Trophoblast cell (in vitro differentiated cells and primary cell): ENCODE measurements at regions not wholly inside any gene's neighbourhood (a gene's known extent, or its start where the extent isn't known, plus 50 kb on each side); places are given as distances from the start of the nearest gene placed in this dataset.

Experiments used
- DNase-seq, 2 donors: peaks; one replicate each; pipeline ENCODE4 v3.0.0-alpha.2; 2016
- H2AFZ ChIP-seq: 2 replicates; pipeline ENCODE4 v1.6.1; 2013; ENCODE audit warnings: low read length, moderate library complexity, mild to moderate bottlenecking; ENCODE audit not compliant: insufficient read depth, poor library complexity
- H2AK5ac ChIP-seq: 2 replicates; pipeline ENCODE4 v1.6.1; 2013; ENCODE audit warnings: mild to moderate bottlenecking, low read length
- H2BK120ac ChIP-seq: 2 replicates; pipeline ENCODE4 v1.6.1; 2013; ENCODE audit warnings: low read length, mild to moderate bottlenecking, moderate library complexity; ENCODE audit not compliant: insufficient read depth, poor library complexity
- H2BK12ac ChIP-seq: 2 replicates; pipeline ENCODE4 v1.6.1; 2013; ENCODE audit warnings: mild to moderate bottlenecking, low read length, moderate library complexity
- H2BK5ac ChIP-seq: 2 replicates; pipeline ENCODE4 v1.6.1; 2013; ENCODE audit warnings: low read length, low read depth, moderate library complexity, mild to moderate bottlenecking; ENCODE audit not compliant: poor library complexity
- H3K14ac ChIP-seq: 2 replicates; pipeline ENCODE4 v1.6.1; 2013; ENCODE audit warnings: mild to moderate bottlenecking, low read length
- H3K18ac ChIP-seq: 2 replicates; pipeline ENCODE4 v1.6.1; 2013; ENCODE audit warnings: mild to moderate bottlenecking, low read length
- H3K23ac ChIP-seq: 2 replicates; pipeline ENCODE4 v1.6.1; 2013; ENCODE audit warnings: low read length
- H3K27ac ChIP-seq: 2 replicates; pipeline ENCODE4 v1.5.1; 2013; ENCODE audit warnings: low read depth, mild to moderate bottlenecking, inconsistent platforms, low read length, moderate library complexity
- H3K27me3 ChIP-seq: 2 replicates; pipeline ENCODE4 v1.6.1; 2013; ENCODE audit warnings: inconsistent platforms, mild to moderate bottlenecking, low read length, moderate library complexity; ENCODE audit not compliant: insufficient read depth
- H3K36me3 ChIP-seq, 2 experiments: 1 replicate in 1 of 2; 2 replicates in 1 of 2; pipeline ENCODE4 v1.6.1; 2013; ENCODE audit warnings: low read length in 2 of 2, mild to moderate bottlenecking in 2 of 2, moderate library complexity in 1 of 2; ENCODE audit not compliant: insufficient read depth in 2 of 2, control insufficient read depth in 1 of 2
- H3K4ac ChIP-seq: 2 replicates; pipeline ENCODE4 v1.6.1; 2013; ENCODE audit warnings: low read depth, mild to moderate bottlenecking, low read length, moderate library complexity
- H3K4me1 ChIP-seq, 2 experiments: 1 replicate in 1 of 2; 2 replicates in 1 of 2; pipeline ENCODE4 v1.6.1; 2013; ENCODE audit warnings: low read length in 2 of 2, mild to moderate bottlenecking in 2 of 2, moderate library complexity in 1 of 2; ENCODE audit not compliant: insufficient read depth in 2 of 2, control insufficient read depth in 1 of 2
- H3K4me2 ChIP-seq: 2 replicates; pipeline ENCODE4 v1.6.1; 2013; ENCODE audit warnings: inconsistent platforms, mild to moderate bottlenecking, low read length, moderate library complexity
- H3K4me3 ChIP-seq: 2 replicates; pipeline ENCODE4 v1.5.1; 2013; ENCODE audit warnings: mild to moderate bottlenecking, low read depth, low read length, inconsistent platforms
- H3K79me1 ChIP-seq: one replicate; pipeline ENCODE4 v1.6.1; 2013; ENCODE audit warnings: low read length
- H3K79me2 ChIP-seq: 2 replicates; pipeline ENCODE4 v1.6.1; 2013; ENCODE audit warnings: low read length, mild to moderate bottlenecking; ENCODE audit not compliant: control insufficient read depth, insufficient read depth, poor library complexity
- H3K9ac ChIP-seq: 2 replicates; pipeline ENCODE4 v1.6.1; 2013; ENCODE audit warnings: mild to moderate bottlenecking, low read length
- H3K9me3 ChIP-seq: 2 replicates; pipeline ENCODE4 v1.6.1; 2013; ENCODE audit warnings: low read depth, mild to moderate bottlenecking, control low read depth, inconsistent platforms, low read length; ENCODE audit not compliant: insufficient read depth
- H4K12ac ChIP-seq: 2 replicates; pipeline ENCODE4 v1.6.1; 2013; ENCODE audit warnings: low read depth, mild to moderate bottlenecking, low read length, moderate library complexity
- H4K8ac ChIP-seq: 2 replicates; pipeline ENCODE4 v1.6.1; 2013; ENCODE audit warnings: low read depth, mild to moderate bottlenecking, low read length, moderate library complexity
- H4K91ac ChIP-seq: one replicate; pipeline ENCODE4 v1.6.1; 2013; ENCODE audit warnings: low read depth, mild to moderate bottlenecking, low read length, moderate library complexity
- WGBS: extraction: QIAGEN DNeasy Blood & Tissue Kit; methylation state at CpG from one replicate; pipeline ENCODE4 v1.1.7; 2013; ENCODE audit warnings: missing lambda C conversion rate; ENCODE audit not compliant: insufficient read length, insufficient coverage; ENCODE audit errors: extremely low coverage; 5-methylcytosine and 5-hydroxymethylcytosine counted together

DNA sequence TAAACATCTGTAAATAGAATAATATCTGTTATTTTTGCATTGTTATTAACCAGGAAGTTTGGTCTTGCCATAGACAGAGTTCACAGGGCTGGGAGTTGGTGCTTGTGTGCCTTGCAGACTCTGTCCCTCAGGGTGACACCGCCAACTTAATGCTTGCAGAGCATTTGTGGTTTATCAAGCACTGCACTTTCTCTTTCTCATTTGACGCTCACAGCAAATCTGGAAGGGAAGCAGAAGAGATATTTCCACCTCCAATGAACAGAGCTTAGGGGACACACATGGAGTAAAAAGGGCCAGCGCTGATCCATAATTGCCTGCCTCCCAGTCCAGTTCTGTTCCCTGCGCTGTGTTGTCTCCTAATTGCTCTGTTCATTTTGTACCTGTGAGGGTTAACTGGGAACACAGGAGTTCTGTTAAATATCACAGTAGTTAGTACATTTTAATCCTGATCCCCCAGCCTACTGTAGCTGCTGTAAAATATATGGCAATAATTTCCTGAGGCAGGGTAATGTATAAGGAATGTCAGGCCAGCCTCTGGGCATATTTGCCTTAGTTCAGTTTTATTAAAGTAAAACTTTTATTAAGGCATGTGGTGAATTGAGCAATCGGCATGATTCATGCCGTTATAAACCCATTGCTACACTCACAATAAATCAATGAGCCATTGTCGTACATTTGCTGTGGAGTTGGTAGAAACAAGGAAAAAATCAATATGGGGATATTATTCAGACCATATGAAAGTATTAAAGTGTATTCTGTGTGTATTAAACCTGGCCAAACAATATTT lies 182.5 kb upstream of the OSR1 start:
- Histone ChIP-seq H3K18ac (no peak overlapping the region), H3K9ac (no peak overlapping the region), H3K4ac (no peak overlapping the region), H3K4me3 (no peak overlapping the region), H3K27me3 (no peaks in the 10 kb centered on the region), H2BK5ac (no peak overlapping the region), H3K9me3 (peaks cover 1% of the 10 kb centered on the region), H3K4me1 (no peaks in the 10 kb centered on the region), H2BK120ac (no peak overlapping the region), H2BK12ac (no peak overlapping the region), H2AFZ (no peak overlapping the region), H4K12ac (no peak overlapping the region), H3K14ac (no peak overlapping the region), H3K79me2 (no peaks in the 10 kb centered on the region), H3K27ac (no peak overlapping the region), H2AK5ac (no peak overlapping the region), H3K23ac (no peak overlapping the region), H3K36me3 (no peaks in the 10 kb centered on the region), H4K91ac (no peak overlapping the region), H4K8ac (no peak overlapping the region), H3K79me1 (no peaks in the 10 kb centered on the region), H3K4me2 (no peak overlapping the region)
- WGBS: no CpG with 5 or more reads among the region's 7 CpGs
- DNase-seq: peak in 1 of 2 donors; percentile 28

DNA sequence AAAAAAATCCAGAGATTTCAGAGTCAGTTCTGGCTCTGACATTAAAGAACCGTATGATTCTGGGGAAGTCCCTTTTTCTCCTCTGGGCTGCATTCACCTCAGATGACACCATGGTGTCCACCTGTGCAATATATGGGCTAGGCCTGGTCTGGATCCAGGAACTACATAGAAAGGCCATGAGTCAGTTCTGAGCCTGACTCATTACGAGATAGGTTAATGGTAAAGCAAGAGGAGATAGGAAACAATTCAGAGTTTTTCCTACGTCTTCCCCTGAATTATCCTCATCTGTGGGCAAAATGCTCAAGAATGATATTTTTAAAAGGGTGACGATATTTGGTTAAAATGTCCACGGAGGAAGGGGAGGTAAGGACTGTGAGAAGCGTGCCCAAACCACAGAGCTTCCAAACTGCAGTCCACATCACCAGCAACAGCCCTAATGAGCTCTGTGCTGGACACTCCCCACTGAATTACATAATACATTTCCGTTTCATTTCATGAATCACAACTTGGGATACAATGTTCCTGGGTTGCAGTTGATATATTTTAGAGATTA lies 180.1 kb upstream of the OSR1 start:
- no peak overlapping the region for H2BK5ac ChIP-seq
- H2BK12ac ChIP-seq: no peak overlapping the region
- no peak overlapping the region for H3K4me2 ChIP-seq
- H2BK120ac ChIP-seq: no peak overlapping the region
- H3K79me1 ChIP-seq: no peaks in the 10 kb centered on the region
- no peak overlapping the region for H3K18ac ChIP-seq
- H2AFZ ChIP-seq: no peak overlapping the region
- no peak overlapping the region for H3K9ac ChIP-seq
- no CpG with 5 or more reads among the region's 7 CpGs for WGBS
- no peak overlapping the region for H4K8ac ChIP-seq
- no peak overlapping the region for H4K12ac ChIP-seq
- no peak overlapping the region for H3K4me3 ChIP-seq
- H2AK5ac ChIP-seq: no peak overlapping the region
- no peak overlapping the region for H4K91ac ChIP-seq
- H3K9me3 ChIP-seq: peaks cover 1% of the 10 kb centered on the region
- DNase-seq: peak; percentile 90 to 97
- H3K27ac ChIP-seq: no peak overlapping the region
- H3K27me3 ChIP-seq: no peaks in the 10 kb centered on the region
- H3K36me3 ChIP-seq: no peaks in the 10 kb centered on the region
- H3K79me2 ChIP-seq: no peaks in the 10 kb centered on the region
- no peaks in the 10 kb centered on the region for H3K4me1 ChIP-seq
- no peak overlapping the region for H3K14ac ChIP-seq
- no peak overlapping the region for H3K4ac ChIP-seq
- H3K23ac ChIP-seq: no peak overlapping the region

DNA sequence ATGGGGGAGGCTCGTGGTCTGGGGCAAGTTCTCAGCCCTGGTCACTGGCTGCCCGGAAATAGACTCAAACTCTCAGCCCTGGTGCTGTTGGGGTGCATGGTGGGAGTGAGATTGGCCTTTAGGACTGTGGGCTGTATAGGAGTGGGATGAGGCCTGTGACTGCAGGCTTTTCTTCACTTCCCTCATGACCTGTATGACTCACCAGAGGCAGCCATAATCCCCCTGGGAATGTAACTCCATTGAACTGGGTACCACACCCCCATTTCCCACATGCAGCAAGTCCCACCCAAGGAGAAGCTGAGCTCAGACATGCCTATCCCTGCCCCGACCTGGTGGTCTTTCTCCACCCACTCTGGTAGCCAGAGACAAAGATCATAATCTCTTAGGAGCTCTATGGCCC lies 177.7 kb upstream of the OSR1 start:
- H2BK120ac ChIP-seq: no peak overlapping the region
- no peaks in the 10 kb centered on the region for H3K27me3 ChIP-seq
- no peak overlapping the region for H4K91ac ChIP-seq
- no peak overlapping the region for H4K12ac ChIP-seq
- no peak overlapping the region for H3K4ac ChIP-seq
- H3K79me2 ChIP-seq: no peaks in the 10 kb centered on the region
- no peak overlapping the region for H3K4me2 ChIP-seq
- H3K36me3 ChIP-seq: no peaks in the 10 kb centered on the region
- no CpG with 5 or more reads among the region's 3 CpGs for WGBS
- no peak overlapping the region for H3K4me3 ChIP-seq
- no peak overlapping the region for H3K9ac ChIP-seq
- no peaks in the 10 kb centered on the region for H3K4me1 ChIP-seq
- no peak overlapping the region for H3K18ac ChIP-seq
- no peak overlapping the region for H2AFZ ChIP-seq
- no peak overlapping the region for H4K8ac ChIP-seq
- H3K27ac ChIP-seq: no peak overlapping the region
- H2BK12ac ChIP-seq: no peak overlapping the region
- no peak overlapping the region for H2BK5ac ChIP-seq
- H3K14ac ChIP-seq: no peak overlapping the region
- H3K23ac ChIP-seq: no peak overlapping the region
- no peak overlapping the region for H2AK5ac ChIP-seq
- DNase-seq: no peak
- no peaks in the 10 kb centered on the region for H3K79me1 ChIP-seq
- H3K9me3 ChIP-seq: no peaks in the 10 kb centered on the region

- Histone ChIP-seq H3K27ac (no peak overlapping the region), H3K4me1 (no peaks in the 10 kb centered on the region), H3K23ac (no peak overlapping the region), H3K36me3 (no peaks in the 10 kb centered on the region), H3K4ac (no peak overlapping the region), H3K27me3 (no peaks in the 10 kb centered on the region), H3K18ac (no peak overlapping the region), H2BK12ac (no peak overlapping the region), H4K91ac (no peak overlapping the region), H4K8ac (no peak overlapping the region), H4K12ac (no peak overlapping the region), H3K14ac (no peak overlapping the region), H2AK5ac (no peak overlapping the region), H2BK5ac (no peak overlapping the region), H2BK120ac (no peak overlapping the region), H3K79me2 (no peaks in the 10 kb centered on the region), H3K79me1 (no peaks in the 10 kb centered on the region), H3K4me3 (no peak overlapping the region), H3K4me2 (no peak overlapping the region), H3K9me3 (no peaks in the 10 kb centered on the region), H3K9ac (no peak overlapping the region), H2AFZ (no peak overlapping the region)
- peak; percentile 8 to 65 for DNase-seq
- WGBS: no CpG with 5 or more reads among the region's 1 CpG
Observed at GRCh38 chr2:19532547-19533196, 174.2 kb upstream of the OSR1 start.
